PC-3 (cell line): ENCODE measurements at regions not wholly inside any gene's neighbourhood (a gene's known extent, or its start where the extent isn't known, plus 50 kb on each side); places are given as distances from the start of the nearest gene placed in this dataset.

Source experiments
- CTCF ChIP-seq: fragments of 300-600 bp; sonication (generic); conservative IDR thresholded peaks from 2 replicates; pipeline ENCODE4 v1.5.1; 2017; ENCODE audit warnings: antibody characterized with exemption, low read depth, mild to moderate bottlenecking, low read length
- EZH2 ChIP-seq: fragments of 300-600 bp; sonication (generic); IDR thresholded peaks from one replicate; pipeline ENCODE4 v1.6.1; 2017; ENCODE audit warnings: antibody characterized with exemption, mild to moderate bottlenecking, low read length; ENCODE audit not compliant: unreplicated experiment

- TF ChIP-seq CTCF = no peak
- no peak for TF ChIP-seq EZH2
Observed at GRCh38 chr3:6585360-6585759, 275.6 kb upstream of the GRM7 start.
